GM19324 (cell line): ENCODE measurements at regions not wholly inside any gene's neighbourhood (a gene's known extent, or its start where the extent isn't known, plus 50 kb on each side); places are given as distances from the start of the nearest gene placed in this dataset.

Source experiments
- ATAC-seq: cut with Tn5 transposase; IDR thresholded peaks from one replicate; pipeline ENCODE4 v1.9.1; 2021; ENCODE audit warnings: mild to moderate bottlenecking, moderate library complexity; ENCODE audit not compliant: unreplicated experiment, low FRiP score

DNA sequence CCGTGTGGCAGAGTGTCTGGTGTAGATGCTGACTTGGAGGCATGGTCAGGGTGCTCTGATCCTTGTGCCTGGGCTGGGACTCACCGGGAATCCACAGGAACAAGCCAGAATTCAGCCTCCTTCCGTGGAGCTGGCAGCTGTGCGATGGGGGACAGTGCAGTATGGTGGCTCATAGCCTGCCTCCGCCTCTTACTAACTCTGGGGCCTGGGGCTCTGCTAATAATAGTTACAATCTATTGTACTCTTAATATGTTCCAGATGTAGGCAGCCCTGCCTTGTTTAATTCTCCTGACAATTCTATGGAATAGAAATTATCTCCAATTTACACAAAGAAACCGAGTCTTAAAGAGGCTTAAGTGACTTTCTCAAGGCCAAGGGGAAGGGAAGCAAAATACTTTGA lies 77.6 kb downstream of the PCDH1 start:
- no peak for ATAC-seq

DNA sequence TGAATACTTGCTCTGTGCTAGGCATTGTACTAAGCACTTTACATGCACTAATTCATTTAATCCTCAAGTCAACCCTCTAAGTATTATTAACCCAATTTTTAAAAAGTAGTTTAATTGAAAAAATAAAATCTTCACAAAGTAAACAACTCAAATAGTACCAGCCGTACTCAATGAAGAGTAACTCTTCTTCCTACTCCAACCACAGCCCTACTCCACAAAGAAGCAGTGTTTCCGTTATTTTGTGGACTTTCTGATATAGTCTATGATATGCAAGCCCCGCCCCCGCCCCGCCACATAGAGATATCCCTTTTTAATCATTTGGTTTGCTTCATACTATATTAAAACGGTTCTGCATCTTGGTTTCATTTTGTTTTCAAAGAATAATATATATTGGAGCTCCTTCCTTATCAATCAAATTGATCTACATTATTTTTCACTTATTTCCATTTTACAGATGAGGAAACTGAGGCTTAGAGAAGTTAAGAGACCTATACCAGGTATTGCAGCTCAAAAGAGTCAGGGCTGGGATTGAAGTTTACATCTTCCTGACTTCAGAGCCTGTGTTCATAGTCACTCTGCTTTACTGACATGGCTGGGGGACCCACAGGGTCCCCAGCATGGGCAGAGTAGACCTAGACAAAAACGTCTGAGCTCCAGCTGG lies 78.6 kb downstream of the PCDH1 start:
- no peak for ATAC-seq

DNA sequence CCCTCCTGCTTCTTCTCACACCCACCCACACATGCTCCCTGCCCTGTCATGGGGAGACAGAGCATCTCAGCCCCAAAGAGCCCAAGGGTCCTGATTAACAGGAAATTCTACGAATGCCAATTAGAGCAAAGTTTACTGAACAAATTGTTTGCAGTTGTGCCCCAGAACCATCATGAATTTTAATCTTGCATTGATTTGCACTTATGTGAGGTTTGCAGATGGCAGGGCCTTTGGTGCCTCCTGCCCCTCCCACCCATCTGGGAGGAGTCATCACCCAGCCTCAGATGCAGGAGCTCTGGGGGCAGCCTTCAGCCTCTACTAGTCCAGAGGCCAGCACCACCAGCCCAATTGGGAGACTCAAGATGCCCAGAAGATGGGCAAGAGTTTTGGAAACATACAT lies 80.8 kb downstream of the PCDH1 start:
- no peak for ATAC-seq

DNA sequence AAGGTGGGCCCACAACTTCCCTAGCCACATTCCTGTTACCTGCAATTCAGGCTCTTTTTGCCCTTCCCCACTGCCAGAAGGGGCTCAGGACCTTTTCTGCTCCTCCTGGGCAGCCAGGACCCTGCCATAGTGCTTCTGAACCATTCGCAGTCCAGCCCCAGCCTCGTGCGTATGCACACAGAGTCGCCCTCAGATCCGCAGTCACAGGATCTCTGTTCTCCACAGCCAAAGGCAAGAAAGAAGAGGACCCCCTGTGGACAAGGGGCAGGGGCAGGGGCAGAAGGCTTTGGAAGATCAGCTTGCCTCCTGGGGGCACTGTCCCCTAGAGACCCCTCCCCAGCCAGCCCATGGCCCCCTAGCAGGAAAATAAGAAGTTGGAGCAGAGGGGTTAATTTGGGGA lies 82.8 kb downstream of the PCDH1 start:
- no peak for ATAC-seq

DNA sequence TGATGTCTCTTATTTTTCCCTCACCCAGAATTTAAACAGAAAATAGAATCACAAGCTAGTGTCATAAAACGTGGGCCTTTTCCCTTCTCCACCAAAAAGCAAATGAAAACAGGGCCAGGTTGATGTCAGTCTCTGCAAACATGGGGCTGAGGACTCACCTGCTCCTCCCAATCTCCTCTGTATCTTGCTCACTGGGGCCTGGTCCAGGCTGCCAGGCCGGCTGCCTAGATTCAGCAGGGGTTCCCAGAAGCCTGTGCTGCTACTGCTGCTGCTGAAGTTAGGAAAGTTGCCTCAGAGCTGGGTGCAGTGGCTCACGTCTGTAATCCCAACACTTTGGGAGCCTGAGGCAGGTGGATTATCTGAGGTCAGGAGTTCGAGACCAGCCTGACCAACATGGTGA lies 84.3 kb downstream of the PCDH1 start:
- no peak for ATAC-seq

DNA sequence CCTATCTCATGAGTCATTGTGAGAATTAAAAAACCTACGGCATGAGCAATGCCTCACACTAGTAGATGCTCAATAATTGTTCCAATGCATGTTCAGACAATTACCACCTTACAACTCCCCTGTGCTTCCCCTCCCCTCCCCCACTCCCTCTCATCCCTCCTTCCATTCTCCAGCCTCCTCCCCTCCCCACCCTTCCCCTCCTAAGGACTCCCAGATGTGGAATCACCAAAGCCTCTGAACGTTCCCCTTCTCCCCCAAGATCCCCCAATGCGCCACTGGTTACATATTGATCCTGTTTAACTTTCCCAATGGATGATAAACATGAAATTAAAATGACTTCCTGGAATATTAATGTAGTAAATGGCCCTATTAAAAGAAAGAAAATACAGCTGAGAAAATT lies 84.8 kb downstream of the PCDH1 start:
- no peak for ATAC-seq

DNA sequence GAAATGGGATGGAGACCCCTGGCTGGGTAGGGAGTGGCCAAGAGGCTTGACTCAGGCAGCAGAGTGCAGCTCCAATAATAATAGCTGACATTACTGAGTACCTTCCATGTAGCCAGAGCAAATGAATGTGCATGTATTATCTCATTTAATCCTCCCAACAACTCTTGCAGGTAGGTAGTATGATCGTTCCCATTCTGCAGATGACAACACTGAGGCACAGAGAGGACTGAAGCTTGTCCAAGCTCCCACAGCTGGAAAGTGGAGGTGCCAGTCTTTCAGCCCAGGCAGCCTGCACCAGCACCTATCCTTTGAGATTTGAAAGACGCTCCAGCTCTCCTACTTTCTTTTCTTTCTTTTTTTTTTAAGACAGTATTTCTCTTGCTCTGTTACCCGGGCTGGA lies 87.6 kb downstream of the PCDH1 start:
- no peak for ATAC-seq

DNA sequence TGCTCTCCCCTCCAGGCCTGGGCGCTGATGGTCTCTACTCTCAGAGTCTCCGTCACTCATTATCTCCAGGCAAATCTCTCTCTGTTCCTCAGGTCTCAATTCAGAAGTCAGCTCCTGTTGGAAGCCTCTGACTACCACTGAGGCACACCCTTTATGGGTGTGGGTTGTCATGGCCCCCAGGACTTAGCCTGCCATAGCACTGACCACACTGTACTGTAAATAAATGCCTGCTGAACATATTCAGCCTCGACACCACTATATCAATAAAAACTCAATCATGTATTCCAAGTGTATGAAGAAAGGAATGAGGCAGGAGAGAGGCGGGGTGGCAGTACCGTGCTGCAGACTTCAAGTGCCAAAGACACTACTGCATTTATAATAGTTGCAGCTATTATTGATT lies 88.9 kb downstream of the PCDH1 start:
- no peak for ATAC-seq

DNA sequence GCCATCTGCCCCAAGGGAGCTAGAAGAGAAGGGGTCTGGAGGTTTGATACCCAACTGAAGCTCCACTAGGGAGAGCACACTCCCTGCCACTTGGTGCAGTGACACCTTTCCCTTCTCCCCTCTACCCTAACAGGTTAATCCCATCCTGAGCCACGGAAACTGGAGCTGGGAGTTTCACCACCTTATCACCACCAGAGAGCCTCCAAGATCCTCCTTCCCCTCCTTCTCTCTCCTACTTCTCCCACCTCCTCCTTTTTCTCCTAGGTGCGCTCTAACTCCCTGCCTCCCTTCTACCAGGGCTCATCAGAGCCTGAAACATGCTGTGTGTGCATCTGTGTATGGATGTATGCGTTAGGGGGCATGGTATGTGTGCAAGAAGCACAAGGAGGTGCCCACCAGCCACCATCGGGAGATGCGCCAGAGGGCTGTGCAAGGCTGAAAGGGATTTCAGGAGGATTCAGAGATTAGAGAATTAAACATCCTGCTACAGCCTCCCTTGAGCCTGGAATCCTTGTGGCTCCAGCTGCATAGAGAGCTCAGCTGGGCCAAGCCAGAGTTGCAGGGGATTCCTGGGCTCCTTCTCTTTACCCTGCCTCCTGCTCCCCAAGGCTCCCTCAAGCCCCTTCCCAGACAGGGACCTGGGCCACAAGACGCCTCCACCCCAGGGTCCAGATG lies 89.8 kb downstream of the PCDH1 start:
- no peak for ATAC-seq

DNA sequence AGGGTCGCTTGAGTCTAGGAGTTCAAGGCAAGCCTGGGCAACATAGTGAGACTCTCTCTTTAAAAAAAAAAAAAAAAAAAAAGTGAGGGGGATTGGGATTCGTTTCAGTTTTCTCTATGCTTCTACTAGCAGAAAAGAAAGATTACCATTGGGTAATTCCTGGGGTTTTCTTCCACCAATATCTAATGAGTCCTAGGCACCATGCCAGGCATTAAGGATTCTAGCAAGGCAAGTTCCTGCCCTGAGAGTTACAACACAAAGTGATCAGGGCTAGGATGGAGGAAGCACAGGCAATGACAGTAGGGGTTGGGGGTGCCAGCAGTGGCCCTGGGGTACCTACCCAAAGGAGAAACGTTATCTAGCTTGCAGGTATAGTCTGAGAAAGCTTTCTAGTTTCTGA lies 90.8 kb downstream of the PCDH1 start:
- no peak for ATAC-seq

DNA sequence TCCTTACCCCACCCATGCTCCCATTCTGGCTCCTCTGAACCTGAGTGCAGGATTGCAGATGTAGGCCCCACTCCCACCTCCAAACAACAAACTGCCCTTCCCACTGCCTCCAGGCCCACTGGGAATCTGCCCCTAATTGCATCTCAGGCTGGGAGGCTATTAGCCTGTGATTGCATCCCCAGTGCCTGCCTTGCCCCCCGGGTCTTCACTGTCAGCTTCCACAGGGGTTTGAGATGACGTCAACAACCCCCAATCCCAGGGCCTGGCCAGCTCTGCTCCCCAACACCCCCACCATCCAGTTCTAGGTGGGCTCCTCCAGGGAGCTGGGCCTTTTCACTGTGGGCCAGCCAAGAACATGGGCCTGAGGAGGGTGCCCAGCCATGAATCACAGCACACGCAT lies 91.5 kb downstream of the PCDH1 start:
- no peak for ATAC-seq

DNA sequence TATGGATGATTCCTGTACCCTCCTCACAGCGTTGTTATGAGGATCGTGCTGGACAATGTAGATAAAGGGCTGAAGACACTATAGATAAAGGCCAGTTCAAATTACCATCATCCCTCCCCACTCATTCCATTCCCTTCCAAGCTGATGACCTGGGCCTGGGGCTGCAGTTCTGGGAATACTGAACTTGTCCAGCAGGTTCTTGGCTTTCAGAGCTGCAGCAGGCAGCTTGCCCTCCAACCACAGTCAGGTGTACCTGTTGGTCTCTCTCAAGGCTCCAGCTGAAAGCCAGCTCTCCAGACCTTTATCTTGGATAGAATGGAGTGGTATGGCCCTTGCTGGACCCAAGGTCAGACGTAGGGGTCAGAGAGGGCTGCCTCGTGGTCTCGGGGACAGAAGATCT lies 92.5 kb downstream of the PCDH1 start:
- no peak for ATAC-seq

DNA sequence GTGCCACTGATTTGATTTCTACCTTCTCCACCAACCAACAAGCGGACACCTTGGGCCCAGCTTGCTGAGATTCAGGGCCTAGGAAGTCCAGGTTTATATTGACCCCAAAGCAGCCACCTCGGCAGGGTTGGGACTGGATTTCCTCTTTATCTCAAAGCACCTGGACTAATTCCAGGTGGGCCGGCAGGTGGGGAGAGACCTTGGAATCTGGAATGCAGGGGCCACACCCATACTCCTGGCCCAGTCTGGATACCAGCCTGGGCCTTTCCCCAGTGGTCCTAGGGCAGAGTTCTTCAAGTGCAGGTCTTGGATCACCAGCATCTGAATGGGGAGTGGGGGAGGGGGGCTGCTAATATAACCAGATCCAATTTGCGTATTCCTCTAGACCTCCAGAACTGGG lies 93.1 kb downstream of the PCDH1 start:
- no peak for ATAC-seq

DNA sequence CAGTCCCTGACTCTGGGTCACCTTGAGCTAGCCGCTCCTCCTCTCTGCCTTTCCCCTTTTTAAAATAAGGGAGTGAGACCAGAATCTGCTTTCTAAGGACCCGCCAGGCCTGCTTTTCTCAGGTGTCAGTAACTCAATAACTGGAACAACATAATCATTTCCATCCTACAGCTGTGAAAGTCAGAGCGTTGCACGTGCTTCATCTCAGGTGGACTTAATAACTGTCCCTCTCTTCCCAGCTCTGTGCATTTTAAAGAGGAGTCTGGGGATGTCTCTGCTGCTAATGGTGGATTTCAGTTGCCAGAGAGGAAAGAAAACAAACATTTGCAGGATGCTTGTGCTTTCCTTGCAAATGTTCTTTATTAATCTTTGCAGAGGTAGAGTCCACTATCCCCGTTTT lies 93.7 kb downstream of the PCDH1 start:
- ATAC-seq = no peak

DNA sequence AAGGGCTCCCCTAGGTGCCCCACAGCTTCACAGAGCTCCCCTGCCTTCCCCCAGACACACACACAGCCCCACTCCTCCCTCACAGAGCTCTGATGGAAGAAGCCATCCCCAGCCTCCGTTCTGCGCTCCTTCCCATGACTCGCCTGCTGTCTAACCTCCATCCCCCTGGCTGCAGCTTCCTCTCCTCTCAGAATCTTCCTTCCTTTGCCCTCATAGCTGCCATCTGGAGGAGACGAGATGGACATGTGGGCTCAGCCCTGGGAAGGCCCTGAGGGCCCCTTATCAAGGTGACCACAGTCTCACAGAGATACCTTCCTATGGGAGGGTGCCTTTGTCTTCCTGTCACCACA lies 94.3 kb downstream of the PCDH1 start:
- ATAC-seq = no peak

DNA sequence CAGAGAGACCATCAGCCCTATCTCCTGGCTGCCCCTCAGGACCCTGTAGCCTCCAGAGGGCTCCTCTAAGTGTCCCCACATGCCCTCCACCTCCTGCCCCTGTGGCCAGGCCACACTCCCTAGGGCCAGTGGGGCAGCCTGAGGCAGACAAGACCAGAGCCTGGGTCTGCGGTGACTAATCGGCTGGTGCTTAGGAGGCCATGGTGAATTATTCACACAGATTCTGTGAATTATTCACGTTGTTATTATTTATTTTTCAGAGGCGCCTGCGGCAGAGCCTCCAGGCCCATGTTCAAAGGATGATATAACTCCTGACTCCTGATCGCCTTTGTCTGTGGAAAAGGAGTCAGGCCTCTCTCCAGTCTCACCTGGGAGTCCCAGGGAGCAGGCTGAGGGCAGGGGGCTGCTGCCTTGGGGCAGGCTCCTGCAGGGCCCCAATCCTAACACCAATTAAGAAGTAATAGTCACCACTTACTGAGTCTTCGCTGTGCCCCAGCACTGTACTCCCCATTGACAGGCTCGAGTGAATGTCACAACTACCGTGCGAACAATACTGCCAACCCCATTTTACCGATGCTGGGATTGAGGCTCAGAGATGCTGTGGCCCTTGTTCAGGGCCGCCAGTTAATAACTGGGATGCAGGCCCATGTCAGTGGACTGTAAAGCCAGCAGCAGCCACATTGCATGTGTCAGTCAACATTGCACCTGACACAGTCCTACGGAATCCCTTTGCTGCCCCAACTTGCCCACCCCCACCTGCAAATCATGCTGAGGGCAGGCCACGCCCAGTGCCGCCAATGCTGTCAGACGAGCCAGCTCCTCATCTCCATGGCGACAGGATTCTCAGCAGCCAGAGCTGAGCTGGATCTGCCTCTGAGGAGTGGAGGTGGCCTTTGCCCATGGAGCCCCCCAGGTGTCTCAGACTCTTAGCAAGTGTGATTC lies 94.9 kb downstream of the PCDH1 start:
- no peak for ATAC-seq

DNA sequence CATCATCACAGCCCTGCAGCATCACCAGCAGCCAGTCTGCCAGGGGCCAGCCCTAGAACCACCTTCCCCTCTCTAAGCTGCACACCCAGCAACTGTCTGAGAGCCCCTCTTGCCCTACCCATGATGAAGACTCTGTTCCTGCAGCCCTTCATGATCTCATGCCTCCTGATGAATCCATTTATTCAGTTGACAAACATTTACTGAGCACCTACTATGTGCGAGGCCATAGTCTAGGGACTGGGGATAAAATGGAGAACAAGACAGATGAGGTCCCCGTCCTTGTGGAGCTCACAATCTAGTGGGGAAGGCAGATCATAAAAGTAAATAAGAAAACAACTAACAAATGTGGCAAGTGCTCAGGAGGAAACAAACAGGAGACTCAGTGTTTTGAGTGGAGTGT lies 96.3 kb downstream of the PCDH1 start:
- ATAC-seq = no peak

DNA sequence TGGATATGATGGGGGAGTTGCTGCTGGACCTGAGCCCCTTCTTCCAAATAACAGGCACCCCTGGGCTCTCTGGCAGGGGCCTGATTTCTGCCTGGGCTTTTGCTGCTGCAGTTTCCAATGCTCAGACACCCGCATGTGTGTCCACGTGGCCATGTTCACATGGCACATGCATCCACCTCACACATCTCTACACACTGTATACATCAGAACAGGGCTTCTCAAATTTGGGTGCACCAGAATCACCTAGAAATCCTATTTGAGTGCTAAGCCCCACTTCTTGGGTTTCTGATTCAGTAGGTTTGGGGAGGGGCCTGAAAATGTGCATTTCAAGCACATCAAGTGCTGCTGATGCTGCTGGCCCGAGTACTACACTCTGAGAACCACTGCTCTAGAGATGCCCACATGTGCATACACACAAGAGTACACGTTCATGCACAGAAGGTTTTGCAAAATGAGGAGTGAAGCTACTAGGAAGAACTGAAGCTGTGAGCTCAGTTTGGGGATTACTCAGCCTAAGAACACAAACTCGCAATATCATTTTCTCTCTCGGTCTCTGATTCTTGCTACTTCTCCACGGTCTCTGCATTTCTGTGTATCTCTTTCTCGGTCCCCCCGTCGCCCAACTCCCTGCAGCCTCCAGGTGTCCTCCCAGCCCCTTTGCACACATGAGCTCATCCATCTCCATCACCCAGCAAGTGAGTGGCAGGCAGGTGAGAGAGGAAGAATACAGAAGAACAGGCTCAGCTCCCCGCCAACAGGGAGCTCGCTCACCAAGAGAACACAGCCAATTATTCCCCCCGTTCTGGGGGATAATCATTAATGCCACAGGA lies 97.0 kb downstream of the PCDH1 start:
- no peak for ATAC-seq

DNA sequence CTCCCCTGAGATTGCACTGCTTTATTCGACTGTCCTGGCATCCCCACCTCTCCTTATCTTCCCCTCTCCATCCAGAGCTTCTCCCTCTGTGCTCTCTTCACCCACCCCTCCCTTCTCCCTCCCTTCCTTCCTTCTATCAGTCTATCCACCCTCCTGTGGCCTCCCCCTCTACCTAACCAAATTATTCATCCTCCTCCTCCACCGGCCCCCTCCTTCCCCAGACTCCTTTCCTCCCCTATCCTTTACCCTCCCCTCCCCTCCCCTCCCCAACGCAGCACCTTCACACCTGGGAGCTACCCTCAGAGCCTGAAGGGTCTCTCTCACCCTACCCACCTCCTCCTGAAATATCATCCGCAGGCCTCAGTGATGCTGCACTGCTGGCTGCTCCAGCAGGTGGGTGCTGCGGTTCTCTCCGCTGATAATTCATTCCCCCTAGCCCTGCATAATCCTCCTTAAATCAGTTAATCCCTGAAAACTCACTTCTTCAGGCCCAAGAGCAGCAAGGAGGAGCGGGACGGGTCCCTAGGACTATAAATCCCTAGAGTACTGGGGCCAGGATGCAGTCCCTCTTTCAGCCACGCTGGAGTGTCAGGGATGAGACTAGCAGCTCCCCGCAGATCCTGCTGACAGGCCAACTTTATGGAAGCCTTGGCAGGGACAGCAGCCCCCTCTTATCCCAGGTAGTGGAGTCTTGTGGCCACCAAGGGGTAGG lies 97.8 kb downstream of the PCDH1 start:
- ATAC-seq = no peak

DNA sequence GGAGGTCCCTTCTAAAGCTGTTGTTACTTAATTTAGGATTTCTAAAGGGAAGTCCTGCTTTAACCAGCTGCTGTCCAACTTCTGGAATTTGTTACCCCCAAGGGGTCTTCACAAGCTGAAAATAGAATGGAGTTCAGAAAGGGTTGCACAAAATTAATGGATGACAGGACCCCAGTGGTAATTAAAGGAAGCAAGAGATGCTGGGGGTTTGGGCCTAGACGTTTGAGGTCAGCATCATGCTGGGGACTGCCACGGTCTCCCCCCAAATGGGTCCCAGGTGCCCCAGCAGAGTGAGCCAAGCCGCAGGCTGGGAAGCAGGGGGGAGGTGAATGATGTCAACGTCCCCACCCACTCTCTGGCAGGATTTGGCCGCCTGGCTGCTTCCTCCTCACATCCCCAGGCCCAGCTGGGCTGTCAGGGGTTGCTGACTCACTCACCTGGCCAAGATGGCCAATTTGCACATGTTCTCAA lies 97.5 kb upstream of the ARAP3 start:
- ATAC-seq = no peak
